ENCODE measurements at regions not wholly inside any gene's neighbourhood (a gene's known extent, or its start where the extent isn't known, plus 50 kb on each side); places are given as distances from the start of the nearest gene placed in this dataset.

DNA sequence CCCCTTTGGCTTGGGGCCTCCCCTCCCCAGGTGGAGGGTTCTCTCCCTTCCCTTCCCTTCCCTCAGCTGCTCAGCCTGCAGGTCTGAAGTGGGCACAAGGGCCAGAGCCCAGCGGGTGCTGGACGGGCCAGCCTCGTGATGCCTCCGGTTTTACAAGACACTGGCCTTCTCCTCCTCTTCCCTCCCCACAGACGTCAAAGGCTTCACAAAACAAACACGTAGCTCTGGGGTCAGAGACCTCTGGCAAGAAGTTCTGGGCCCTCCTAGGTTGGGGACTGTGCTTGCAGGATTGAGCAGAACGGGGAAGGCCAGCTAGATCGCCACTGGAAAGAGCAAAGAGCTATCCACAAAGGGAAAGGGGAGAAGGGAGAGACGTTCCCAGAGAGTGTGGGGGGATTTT is 81.4 kb upstream of the TPM1 start:
- TF ChIP-seq, protein P1, sequence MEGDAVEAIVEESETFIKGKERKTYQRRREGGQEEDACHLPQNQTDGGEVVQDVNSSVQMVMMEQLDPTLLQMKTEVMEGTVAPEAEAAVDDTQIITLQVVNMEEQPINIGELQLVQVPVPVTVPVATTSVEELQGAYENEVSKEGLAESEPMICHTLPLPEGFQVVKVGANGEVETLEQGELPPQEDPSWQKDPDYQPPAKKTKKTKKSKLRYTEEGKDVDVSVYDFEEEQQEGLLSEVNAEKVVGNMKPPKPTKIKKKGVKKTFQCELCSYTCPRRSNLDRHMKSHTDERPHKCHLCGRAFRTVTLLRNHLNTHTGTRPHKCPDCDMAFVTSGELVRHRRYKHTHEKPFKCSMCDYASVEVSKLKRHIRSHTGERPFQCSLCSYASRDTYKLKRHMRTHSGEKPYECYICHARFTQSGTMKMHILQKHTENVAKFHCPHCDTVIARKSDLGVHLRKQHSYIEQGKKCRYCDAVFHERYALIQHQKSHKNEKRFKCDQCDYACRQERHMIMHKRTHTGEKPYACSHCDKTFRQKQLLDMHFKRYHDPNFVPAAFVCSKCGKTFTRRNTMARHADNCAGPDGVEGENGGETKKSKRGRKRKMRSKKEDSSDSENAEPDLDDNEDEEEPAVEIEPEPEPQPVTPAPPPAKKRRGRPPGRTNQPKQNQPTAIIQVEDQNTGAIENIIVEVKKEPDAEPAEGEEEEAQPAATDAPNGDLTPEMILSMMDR (conservative IDR thresholded peaks at IDR 0.05) = no peak
- TF ChIP-seq ZFX (IDR thresholded peaks at IDR 0.05) = no peak
